ENCODE measurements at regions not wholly inside any gene's neighbourhood (a gene's known extent, or its start where the extent isn't known, plus 50 kb on each side); places are given as distances from the start of the nearest gene placed in this dataset.
"Not testable (repeated sequence)": the region's sequence is repeated elsewhere in the genome, so short reads cannot be mapped to it uniquely, and the experiment has no call there.

- no peak for DNase-seq
Measured at GRCh38 chrX:104513162-104513561, 52.8 kb upstream of the IL1RAPL2 start.

DNA sequence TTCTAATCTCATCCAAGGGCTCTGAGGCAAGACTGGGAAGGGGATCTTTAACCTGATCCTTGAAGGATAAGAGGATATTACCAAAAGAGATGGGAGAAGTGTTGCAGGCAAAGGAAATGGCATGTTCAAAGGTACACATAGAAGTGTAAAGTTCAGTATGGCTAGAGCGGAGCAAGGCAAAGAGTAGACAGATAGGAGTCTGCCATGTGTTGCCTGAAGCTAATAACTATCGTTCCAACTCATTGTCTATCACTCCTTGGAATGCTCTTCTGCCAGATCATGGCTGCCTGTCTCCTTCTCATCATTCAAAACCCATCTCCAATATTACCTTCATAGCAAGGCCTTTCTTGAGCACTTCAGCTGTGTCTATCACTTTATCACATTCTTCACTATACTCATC is 55.2 kb upstream of the IL1RAPL2 start:
- DNase-seq: no peak

DNA sequence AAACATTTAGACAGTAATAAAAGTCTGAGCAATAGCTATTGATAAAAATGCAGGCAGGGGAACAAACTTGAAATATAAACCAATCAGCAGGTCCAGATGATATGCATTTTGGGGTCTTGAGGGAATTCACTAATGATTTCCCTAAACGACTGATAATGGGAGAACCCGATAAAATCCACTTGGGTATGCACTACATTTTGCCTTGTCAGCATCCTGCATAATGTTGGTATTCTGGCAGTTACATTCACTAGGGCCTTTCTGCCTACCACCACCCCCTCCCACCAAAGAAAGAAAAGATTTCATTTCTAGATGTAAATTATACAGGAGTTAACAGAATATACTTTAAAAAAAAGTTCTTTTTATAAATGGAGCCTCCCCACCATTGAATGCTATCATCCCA is 63.5 kb upstream of the IL1RAPL2 start:
- DNase-seq: no peak

GRCh38 chrX:104488811-104489210 is 77.2 kb upstream of the IL1RAPL2 start:
- DNase-seq: no peak

DNA sequence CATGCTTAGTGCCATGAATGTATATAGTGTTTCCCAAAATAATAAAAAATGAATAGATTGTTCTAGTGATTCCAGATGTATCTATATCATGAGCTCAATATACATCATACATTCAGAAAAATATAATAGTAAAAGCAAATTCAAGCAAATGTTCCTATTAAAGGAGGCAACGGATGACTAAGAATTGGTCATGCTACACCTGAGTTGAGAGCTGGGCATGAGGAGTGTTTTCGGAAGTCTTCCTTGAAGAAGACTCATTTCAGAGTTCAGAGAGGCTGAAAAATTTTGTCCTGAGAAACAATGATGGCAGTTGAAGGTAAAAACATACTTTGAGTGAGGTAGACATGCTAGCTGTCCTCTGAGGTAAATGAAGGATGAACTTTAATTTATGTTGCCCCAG is 79.3 kb upstream of the IL1RAPL2 start:
- DNase-seq: no peak

GRCh38 chrX:104482757-104483156 is 83.2 kb upstream of the IL1RAPL2 start:
- DNase-seq: no peak

DNA sequence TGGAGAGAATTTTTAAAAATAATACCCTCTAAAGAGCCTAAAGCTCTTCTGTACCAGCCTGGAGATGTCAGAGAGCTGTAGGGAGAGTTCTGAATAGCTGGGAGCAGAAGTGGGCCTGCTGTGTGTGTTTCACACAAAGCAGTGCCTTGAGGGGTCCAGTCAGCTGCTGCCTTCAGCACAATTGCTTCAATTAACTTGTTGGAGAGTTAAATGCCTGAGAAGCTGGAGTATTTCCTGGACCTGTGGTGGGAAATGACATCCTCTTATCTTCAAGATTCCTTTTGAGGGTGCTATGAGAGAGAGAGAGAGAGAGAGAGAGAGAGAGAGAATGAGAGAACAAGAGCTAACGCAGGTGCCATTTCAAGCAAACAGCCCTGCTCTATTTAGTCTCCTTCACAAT is 96.2 kb upstream of the IL1RAPL2 start:
- DNase-seq: no peak

- DNase-seq: no peak
Measured at GRCh38 chrX:104459796-104460195, 106.2 kb upstream of the IL1RAPL2 start.

DNA sequence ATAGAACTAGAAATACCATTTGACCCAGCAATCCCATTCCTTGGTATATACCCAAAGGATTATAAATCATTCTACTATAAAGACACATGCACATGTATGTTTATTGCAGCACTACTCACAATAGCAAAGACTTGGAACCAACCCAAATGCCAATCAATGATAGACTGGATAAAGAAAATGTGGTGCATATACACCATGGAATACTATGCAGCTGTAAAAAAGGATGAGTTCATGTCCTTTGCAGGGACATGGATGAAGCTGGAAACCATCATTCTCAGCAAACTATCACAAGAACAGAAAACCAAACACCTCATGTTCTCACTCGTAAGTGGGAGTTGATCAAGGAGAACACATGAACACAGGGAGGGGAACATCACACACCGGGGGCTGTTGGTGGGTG is 108.9 kb upstream of the IL1RAPL2 start:
- not testable (repeated sequence) for DNase-seq

- no peak for DNase-seq
Measured at GRCh38 chrX:104450316-104450715, 115.7 kb upstream of the IL1RAPL2 start.

- DNase-seq: no peak
Measured at GRCh38 chrX:104445591-104445990, 120.4 kb upstream of the IL1RAPL2 start.

- no peak for DNase-seq
Measured at GRCh38 chrX:104435249-104435648, 130.8 kb upstream of the IL1RAPL2 start.

DNA sequence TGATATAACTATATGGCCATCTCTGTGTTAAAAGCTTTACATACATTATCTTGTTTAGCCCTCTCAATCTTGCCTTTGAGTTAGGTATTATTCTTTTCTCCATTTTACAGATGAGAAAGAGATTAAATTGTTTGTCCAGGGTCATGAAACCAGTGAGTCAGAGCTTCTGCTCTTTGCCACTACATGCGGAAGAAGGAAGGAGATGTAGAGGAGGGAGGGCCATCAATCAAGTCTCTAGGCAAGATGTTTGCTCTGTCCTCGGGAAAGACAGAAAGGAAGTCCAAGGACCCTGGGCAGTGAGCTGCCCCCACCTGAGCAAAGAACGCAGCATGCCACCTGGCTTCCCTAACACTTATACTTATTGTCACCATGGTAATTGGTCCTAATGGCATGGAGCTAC is 133.7 kb upstream of the IL1RAPL2 start:
- DNase-seq: no peak

DNA sequence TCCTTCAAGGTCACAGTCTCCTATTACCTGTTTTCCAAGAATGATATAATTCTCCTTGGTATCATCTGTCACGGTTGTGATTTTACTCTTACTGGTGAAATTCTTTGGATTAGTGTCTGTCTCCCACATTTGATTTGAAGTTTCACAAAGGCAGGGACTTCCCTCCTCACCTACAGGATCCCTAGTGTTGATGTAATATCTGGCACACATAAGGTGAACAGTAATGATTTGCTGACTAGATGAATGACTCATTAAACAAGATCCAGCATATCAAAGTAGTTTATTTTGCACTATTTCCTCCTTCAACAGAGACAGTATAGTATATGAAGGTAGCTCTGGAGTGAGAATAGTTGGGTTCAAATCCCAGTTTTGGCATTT is 135.3 kb upstream of the IL1RAPL2 start:
- DNase-seq: no peak

GRCh38 chrX:104430072-104430741 is 135.8 kb upstream of the IL1RAPL2 start:
- DNase-seq: no peak

GRCh38 chrX:104428231-104428630 is 137.8 kb upstream of the IL1RAPL2 start:
- DNase-seq: no peak

- DNase-seq: no peak
Measured at GRCh38 chrX:104427693-104428092, 138.3 kb upstream of the IL1RAPL2 start.

GRCh38 chrX:104427073-104427472 is 138.9 kb upstream of the IL1RAPL2 start:
- no peak for DNase-seq

DNA sequence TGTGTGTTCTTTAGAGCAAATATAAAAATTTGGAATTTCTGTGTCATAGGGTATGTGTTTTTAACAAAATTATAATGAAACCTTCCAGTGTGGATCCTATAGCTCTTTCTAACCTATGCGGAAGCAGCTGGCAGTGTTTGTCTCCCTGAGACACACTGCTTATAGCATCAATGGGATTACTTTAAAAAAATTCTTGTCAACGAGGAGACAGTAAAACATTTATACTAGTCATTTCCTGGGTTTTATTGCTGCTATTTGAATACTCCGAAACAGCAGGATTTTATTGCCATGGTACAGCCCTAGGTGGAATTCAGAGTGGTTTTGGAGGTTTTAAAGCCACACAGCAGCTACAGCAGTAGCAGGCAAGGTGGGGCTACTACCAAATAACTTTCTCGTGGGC is 145.1 kb upstream of the IL1RAPL2 start:
- no peak for DNase-seq

DNA sequence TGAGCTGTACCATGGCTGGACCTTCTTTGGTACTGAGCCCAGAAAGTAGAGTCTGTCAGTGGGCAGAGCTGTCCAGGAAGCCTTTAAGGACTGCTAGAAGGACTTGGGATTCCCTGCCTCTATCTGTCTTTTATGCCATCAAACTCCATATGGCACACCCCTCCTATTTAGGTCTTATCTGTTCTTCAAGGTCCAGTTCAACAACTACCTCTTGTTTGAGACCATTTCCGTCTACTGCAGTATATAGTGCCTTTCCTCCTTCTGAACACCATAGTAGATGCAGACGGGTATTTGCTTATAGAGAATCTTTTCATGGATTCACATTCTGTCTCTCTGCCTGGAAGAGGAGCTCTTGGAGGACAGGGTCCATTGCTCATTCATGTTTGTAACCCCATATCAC is 146.1 kb upstream of the IL1RAPL2 start:
- no peak for DNase-seq

DNA sequence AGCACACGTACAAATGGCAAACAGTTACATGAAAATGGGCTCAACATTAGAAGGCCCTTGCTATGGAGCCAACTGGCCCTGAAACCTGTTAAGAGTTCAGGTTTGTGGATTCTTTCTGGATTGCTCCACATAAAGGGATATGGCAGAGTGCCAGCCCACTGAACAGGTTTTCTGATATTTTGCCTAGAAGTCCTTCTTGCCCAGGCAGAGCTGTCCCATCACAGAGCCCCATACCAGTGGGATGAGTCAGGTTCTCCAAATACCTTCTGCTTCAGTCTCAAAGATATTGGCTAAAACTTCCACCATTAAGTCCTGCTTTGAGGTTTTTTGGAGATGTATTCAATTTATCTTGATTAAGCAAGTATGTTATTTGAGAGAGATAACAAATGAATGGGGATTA is 146.8 kb upstream of the IL1RAPL2 start:
- DNase-seq: peak; percentile 1

DNA sequence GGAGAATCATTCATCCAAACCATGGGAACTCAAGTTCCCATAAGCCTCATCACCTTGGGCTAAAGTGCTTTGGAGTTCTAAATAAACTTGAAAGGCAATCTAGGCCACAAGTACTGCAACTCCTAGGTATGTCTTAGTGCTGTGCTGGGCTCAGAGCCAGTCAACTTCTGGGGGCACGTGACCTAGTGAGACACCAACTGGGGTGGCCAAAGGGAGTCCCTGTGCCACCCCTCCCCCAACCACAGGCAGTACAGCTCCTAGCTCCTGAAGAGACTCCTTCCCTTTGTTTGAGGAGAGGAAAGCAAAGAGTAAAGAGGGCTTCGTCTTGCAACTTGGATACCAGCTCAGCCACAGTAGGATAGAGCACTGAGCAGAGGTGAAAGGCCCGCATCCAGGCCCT is 154.2 kb upstream of the IL1RAPL2 start:
- no peak for DNase-seq

GRCh38 chrX:104400387-104400786 is 145.7 kb upstream of the ESX1 start:
- DNase-seq: no peak

DNA sequence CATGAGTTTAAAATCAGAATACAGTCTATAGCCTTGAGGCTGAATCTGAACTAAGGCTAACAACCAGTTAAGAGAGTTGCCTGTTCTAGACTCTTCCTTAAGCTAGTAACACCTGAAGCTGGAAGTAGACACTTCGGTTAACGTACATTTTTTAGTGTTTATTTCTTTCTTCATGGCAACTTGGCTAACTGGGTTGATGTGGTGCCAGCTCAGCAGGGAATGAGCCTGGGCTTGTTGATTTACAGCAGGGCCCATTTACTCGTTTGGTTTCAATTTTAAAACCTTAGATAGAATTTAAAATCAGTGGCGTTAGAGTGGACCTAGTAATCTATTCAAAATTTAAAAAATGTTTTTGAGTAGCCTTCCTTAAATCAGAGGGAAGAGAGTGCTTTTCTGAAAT is 137.6 kb upstream of the ESX1 start:
- DNase-seq: no peak

GRCh38 chrX:104391906-104392305 is 137.2 kb upstream of the ESX1 start:
- no peak for DNase-seq

DNA sequence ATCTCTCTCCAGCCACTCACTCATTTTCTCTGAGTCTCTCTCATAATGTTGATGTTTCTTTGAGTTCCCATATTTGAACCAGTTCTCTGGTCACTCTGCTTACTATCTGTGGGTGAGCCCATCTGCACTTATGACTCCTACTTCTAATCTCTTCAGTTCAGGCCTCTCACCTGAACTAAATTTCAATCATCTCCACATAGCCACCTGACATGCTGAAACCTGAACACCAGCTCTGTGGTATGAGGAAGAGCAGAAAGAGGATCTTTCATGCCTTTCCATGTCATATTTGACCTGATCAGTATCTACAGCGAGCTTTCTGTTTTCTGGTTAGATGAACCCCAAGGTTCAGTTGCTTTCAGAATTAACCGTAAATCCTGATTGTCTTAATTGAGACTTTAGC is 122.2 kb upstream of the ESX1 start:
- no peak for DNase-seq
